ENCODE measurements at regions not wholly inside any gene's neighbourhood (a gene's known extent, or its start where the extent isn't known, plus 50 kb on each side); places are given as distances from the start of the nearest gene placed in this dataset.

DNA sequence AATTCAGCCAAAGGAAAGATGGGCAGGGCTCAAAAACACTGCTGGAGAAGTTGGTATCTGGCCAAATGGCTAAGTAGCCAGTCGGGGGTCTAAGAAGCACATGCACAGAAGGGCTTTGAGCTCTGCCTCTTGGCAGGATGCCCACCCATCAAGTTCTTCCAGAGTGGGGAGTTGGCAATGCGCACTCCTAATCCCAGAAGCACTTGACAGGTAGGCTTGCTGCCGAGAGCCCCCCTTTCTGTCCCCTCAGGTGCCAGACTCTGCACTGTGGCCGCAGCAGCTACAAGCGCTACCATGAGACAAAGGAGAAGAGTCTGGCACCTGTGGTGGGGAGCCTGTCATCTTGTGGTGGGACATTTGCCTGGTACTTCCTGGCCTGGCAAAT is 252.9 kb upstream of the SLC24A2 start:
- no peaks in the 10 kb centered on the region for H3K4me1 ChIP-seq (ENCODE audit: insufficient read depth, low read length)
- H4K20me1 ChIP-seq (ENCODE audit: insufficient read depth, low read length), result no peaks in the 10 kb centered on the region
- H3K9ac ChIP-seq (ENCODE audit: low read length), result no peak overlapping the region
- Mint-ChIP-seq H3K27ac (ENCODE audit: unreplicated experiment) (no peak overlapping the region), H3K9me3 (ENCODE audit: unreplicated experiment) (peaks cover 4% of the 10 kb centered on the region), H3K27me3 (ENCODE audit: low read depth, unreplicated experiment) (peaks cover 8% of the 10 kb centered on the region), H3K36me3 (ENCODE audit: low read depth, unreplicated experiment) (no peaks in the 10 kb centered on the region), H3K4me3 (ENCODE audit: unreplicated experiment) (no peak overlapping the region), H3K4me1 (ENCODE audit: low read depth, unreplicated experiment) (peaks cover 7% of the 10 kb centered on the region)
- no peaks in the 10 kb centered on the region for H3K79me2 ChIP-seq (ENCODE audit: insufficient read depth, low read length)
- TF ChIP-seq, protein P1, sequence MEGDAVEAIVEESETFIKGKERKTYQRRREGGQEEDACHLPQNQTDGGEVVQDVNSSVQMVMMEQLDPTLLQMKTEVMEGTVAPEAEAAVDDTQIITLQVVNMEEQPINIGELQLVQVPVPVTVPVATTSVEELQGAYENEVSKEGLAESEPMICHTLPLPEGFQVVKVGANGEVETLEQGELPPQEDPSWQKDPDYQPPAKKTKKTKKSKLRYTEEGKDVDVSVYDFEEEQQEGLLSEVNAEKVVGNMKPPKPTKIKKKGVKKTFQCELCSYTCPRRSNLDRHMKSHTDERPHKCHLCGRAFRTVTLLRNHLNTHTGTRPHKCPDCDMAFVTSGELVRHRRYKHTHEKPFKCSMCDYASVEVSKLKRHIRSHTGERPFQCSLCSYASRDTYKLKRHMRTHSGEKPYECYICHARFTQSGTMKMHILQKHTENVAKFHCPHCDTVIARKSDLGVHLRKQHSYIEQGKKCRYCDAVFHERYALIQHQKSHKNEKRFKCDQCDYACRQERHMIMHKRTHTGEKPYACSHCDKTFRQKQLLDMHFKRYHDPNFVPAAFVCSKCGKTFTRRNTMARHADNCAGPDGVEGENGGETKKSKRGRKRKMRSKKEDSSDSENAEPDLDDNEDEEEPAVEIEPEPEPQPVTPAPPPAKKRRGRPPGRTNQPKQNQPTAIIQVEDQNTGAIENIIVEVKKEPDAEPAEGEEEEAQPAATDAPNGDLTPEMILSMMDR (IDR thresholded peaks at IDR 0.05; ENCODE audit: insufficient read depth, low read depth, low read length), result no peak
- TF ChIP-seq EZH2 (IDR thresholded peaks at IDR 0.05; ENCODE audit: insufficient read depth, low read length), result no peak
- no peak overlapping the region for H3K27ac ChIP-seq (ENCODE audit: low read depth, low read length)
- no peak overlapping the region for H3K4me3 ChIP-seq (ENCODE audit: insufficient read depth, low read depth, low read length)
- DNase-seq (ENCODE audit: low read depth) (no peak), FAIRE-seq (no peak)
- peak overlapping the region; percentile 69 for H3K4me2 ChIP-seq (ENCODE audit: low read length)
- H3K36me3 ChIP-seq (ENCODE audit: insufficient read depth, low read length), result no peaks in the 10 kb centered on the region
- no peaks in the 10 kb centered on the region for H3K9me3 ChIP-seq (ENCODE audit: insufficient read depth, low read depth, low read length)
- no peak overlapping the region for H2AFZ ChIP-seq (ENCODE audit: low read depth, low read length)
- no peaks in the 10 kb centered on the region for H3K27me3 ChIP-seq (ENCODE audit: insufficient read depth, low read length)

DNA sequence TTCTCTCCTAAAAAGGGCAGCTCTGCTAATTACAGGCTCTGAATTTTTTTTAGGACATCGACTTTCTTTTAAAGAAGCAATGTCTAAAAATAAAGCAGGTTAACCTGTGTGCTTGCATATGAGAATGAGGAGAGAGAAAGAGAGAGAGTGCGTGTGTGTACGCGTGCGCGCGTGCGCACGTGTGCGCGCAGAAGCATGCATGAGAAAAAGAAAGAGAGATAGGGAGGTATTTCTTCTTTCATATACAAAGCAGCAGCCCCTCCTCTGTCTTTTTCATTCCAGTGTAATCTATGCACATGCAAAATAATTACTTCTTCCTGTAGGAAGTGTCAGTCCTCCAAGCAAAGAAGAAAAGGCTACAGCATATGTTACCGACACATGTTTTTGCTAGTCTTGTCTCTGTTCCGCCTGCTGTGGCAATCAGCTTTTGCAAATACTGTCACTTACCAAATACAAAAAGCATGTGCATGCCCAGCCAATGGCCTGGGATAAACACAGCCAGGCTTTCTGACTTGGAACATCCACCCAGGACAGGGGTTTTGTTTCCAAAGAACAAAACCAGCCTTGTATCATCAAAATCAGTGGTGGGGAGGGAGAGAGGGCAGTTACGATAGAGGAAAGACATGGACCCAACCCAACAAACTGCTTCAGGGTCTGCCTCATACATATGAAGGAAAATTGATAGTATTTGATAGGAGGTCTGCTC is 252.3 kb upstream of the SLC24A2 start:
- Mint-ChIP-seq H3K4me1 (ENCODE audit: low read depth, unreplicated experiment) (peaks cover 7% of the 10 kb centered on the region), H3K9me3 (ENCODE audit: unreplicated experiment) (peaks cover 4% of the 10 kb centered on the region), H3K36me3 (ENCODE audit: low read depth, unreplicated experiment) (no peaks in the 10 kb centered on the region), H3K27me3 (ENCODE audit: low read depth, unreplicated experiment) (peaks cover 8% of the 10 kb centered on the region), H3K4me3 (ENCODE audit: unreplicated experiment) (no peak overlapping the region), H3K27ac (ENCODE audit: unreplicated experiment) (no peak overlapping the region)
- no peak for DNase-seq (ENCODE audit: low read depth)
- no peaks in the 10 kb centered on the region for H3K4me1 ChIP-seq (ENCODE audit: insufficient read depth, low read length)
- no peaks in the 10 kb centered on the region for H3K9me3 ChIP-seq (ENCODE audit: insufficient read depth, low read depth, low read length)
- H4K20me1 ChIP-seq (ENCODE audit: insufficient read depth, low read length), result no peaks in the 10 kb centered on the region
- H3K4me3 ChIP-seq (ENCODE audit: insufficient read depth, low read depth, low read length), result peak overlapping the region; percentile 4
- H3K9ac ChIP-seq (ENCODE audit: low read length), result no peak overlapping the region
- no peak for TF ChIP-seq EZH2 (IDR thresholded peaks at IDR 0.05; ENCODE audit: insufficient read depth, low read length)
- TF ChIP-seq, protein P1 (IDR thresholded peaks at IDR 0.05; ENCODE audit: insufficient read depth, low read depth, low read length), result no peak
- no peak for FAIRE-seq
- H3K36me3 ChIP-seq (ENCODE audit: insufficient read depth, low read length), result no peaks in the 10 kb centered on the region
- peak overlapping the region; percentile 69 for H3K4me2 ChIP-seq (ENCODE audit: low read length)
- H3K27ac ChIP-seq (ENCODE audit: low read depth, low read length), result no peak overlapping the region
- no peaks in the 10 kb centered on the region for H3K27me3 ChIP-seq (ENCODE audit: insufficient read depth, low read length)
- peak overlapping the region; percentile 43 for H2AFZ ChIP-seq (ENCODE audit: low read depth, low read length)
- H3K79me2 ChIP-seq (ENCODE audit: insufficient read depth, low read length), result no peaks in the 10 kb centered on the region

DNA sequence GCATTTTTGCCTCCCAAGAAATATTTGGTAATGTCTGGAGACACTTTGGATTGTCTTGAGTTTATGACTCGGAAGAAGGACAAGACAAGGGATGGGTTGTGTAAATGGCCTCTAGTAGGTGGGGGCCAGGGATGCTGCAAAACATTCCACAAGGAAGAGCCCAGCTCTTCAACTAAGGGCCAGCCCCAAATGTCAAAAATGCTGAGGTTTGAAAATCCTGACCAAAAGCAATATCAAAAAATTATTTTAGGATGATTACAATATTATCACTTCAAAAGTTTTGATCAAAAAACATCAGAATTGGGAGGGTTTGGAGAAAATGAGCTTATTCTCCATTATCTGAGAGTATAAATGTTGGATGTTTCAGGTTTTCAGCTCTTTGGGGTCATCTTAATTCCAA is 248.9 kb upstream of the SLC24A2 start:
- no peak overlapping the region for H3K4me3 Mint-ChIP-seq (ENCODE audit: unreplicated experiment)
- TF ChIP-seq, protein P1 (IDR thresholded peaks at IDR 0.05; ENCODE audit: insufficient read depth, low read depth, low read length), result no peak
- no peak for TF ChIP-seq EZH2 (IDR thresholded peaks at IDR 0.05; ENCODE audit: insufficient read depth, low read length)
- Histone ChIP-seq H2AFZ (ENCODE audit: low read depth, low read length) (no peak overlapping the region), H3K9me3 (ENCODE audit: insufficient read depth, low read depth, low read length) (no peaks in the 10 kb centered on the region), H3K4me3 (ENCODE audit: insufficient read depth, low read depth, low read length) (no peak overlapping the region), H3K36me3 (ENCODE audit: insufficient read depth, low read length) (no peaks in the 10 kb centered on the region), H3K27ac (ENCODE audit: low read depth, low read length) (no peak overlapping the region), H3K79me2 (ENCODE audit: insufficient read depth, low read length) (no peaks in the 10 kb centered on the region), H3K4me1 (ENCODE audit: insufficient read depth, low read length) (no peaks in the 10 kb centered on the region), H3K27me3 (ENCODE audit: insufficient read depth, low read length) (no peaks in the 10 kb centered on the region), H4K20me1 (ENCODE audit: insufficient read depth, low read length) (no peaks in the 10 kb centered on the region), H3K4me2 (ENCODE audit: low read length) (no peak overlapping the region), H3K9ac (ENCODE audit: low read length) (no peak overlapping the region)
- H3K27me3 Mint-ChIP-seq (ENCODE audit: low read depth, unreplicated experiment), result peaks cover 8% of the 10 kb centered on the region
- DNase-seq (ENCODE audit: low read depth) (no peak), FAIRE-seq (no peak)
- no peaks in the 10 kb centered on the region for H3K4me1 Mint-ChIP-seq (ENCODE audit: low read depth, unreplicated experiment)
- peaks cover 4% of the 10 kb centered on the region for H3K9me3 Mint-ChIP-seq (ENCODE audit: unreplicated experiment)
- no peaks in the 10 kb centered on the region for H3K36me3 Mint-ChIP-seq (ENCODE audit: low read depth, unreplicated experiment)
- no peak overlapping the region for H3K27ac Mint-ChIP-seq (ENCODE audit: unreplicated experiment)

Data from astrocyte (in vitro differentiated cells and primary cell).